ENCODE measurements at regions not wholly inside any gene's neighbourhood (a gene's known extent, or its start where the extent isn't known, plus 50 kb on each side); places are given as distances from the start of the nearest gene placed in this dataset.

DNA sequence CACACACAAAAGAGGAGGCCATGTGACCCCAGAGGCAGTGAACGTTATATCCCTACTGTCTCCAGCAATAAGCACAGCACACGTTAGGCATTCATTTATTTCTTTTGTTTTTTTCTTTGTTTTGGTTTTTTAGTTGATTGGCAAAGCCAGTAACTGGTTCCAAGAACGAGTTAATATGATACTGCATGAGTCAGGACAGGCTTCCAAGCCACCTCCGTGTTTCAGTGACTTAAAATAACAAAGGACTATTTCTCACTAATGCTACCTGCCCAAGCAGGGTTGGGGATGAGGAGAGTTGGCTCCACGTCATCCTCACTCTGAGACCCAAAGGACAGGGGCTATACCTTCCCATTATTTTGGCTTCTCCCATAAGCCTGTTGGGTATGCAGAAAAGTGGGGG, 130.5 kb downstream of the ST8SIA2 start:
- TF ChIP-seq, protein P1, sequence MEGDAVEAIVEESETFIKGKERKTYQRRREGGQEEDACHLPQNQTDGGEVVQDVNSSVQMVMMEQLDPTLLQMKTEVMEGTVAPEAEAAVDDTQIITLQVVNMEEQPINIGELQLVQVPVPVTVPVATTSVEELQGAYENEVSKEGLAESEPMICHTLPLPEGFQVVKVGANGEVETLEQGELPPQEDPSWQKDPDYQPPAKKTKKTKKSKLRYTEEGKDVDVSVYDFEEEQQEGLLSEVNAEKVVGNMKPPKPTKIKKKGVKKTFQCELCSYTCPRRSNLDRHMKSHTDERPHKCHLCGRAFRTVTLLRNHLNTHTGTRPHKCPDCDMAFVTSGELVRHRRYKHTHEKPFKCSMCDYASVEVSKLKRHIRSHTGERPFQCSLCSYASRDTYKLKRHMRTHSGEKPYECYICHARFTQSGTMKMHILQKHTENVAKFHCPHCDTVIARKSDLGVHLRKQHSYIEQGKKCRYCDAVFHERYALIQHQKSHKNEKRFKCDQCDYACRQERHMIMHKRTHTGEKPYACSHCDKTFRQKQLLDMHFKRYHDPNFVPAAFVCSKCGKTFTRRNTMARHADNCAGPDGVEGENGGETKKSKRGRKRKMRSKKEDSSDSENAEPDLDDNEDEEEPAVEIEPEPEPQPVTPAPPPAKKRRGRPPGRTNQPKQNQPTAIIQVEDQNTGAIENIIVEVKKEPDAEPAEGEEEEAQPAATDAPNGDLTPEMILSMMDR (IDR thresholded peaks at IDR 0.05), result no peak
- TF ChIP-seq POLR2AphosphoS5 (IDR thresholded peaks at IDR 0.05) (no peak), POLR2A (IDR thresholded peaks at IDR 0.05) (no peak), EP300 (IDR thresholded peaks at IDR 0.05; ENCODE audit: low read depth) (no peak)
- intact Hi-C loops (cut with DNase I; ENCODE audit: low total_unique reads), result loop anchor here (1.0 to 10.0 kb wide), 2 partner anchors 41 to 191 kb away; no protein-coding TSS in a partner anchor
- WGBS, 2 donors (ENCODE audit: low coverage in 1 of 2), result 65 to 71% methylated on average over 5 of the region's 5 CpGs

DNA sequence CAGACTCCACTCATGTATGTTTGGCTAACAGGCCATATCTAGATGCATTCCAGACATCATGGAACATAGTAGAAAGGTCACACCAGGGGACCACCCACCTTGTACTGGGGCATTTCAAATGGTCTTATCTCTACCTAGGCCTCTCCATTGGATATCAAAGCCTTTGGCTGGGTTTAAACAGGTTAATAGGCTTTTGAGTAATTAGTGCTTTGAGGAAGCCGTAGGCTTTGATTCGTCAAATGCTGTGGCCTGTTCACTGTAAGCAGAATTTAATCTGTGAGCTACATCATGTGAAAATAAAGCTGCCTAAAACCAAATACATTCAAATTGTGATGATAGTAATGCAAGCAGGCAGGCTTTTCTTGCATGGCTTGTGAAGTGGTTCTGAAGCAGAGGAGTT, 129.5 kb downstream of the ST8SIA2 start:
- H3K36me3 ChIP-seq, result no peaks in the 10 kb centered on the region
- H3K27ac ChIP-seq, result no peak overlapping the region
- H3K9me3 ChIP-seq, result no peaks in the 10 kb centered on the region
- WGBS, 2 donors (ENCODE audit: low coverage in 1 of 2), result 87 to 100% methylated on average over 2 of the region's 2 CpGs
- TF ChIP-seq EP300 (IDR thresholded peaks at IDR 0.05; ENCODE audit: low read depth), result no peak
- TF ChIP-seq POLR2AphosphoS5 (IDR thresholded peaks at IDR 0.05), result no peak
- no peak for TF ChIP-seq POLR2A (IDR thresholded peaks at IDR 0.05)
- TF ChIP-seq, protein P1 (IDR thresholded peaks at IDR 0.05), result no peak
- no peaks in the 10 kb centered on the region for H3K4me1 ChIP-seq
- no peak overlapping the region for H3K4me3 ChIP-seq
- in situ Hi-C loops (cut with MboI; ENCODE audit: low pct_ligation_motif_present in 1 of 4, low pct_unique_long_range_greater_than_20kb in 1 of 4, low sequenced_read_pairs in 3 of 4) (loop anchor here (10.0 to 25.0 kb wide), 4 partner anchors 162 to 192 kb away; no protein-coding TSS in a partner anchor), intact Hi-C loops (cut with DNase I; ENCODE audit: low total_unique reads) (loop anchor here (10.0 kb wide), 1 partner anchor 192 kb away; no protein-coding TSS in a partner anchor)
- DNase-seq, result no peak
- H3K27me3 ChIP-seq, result no peaks in the 10 kb centered on the region

More for the DNA sequence above, 130.5 kb downstream of the ST8SIA2 start:
- Histone ChIP-seq H3K9me3 (no peaks in the 10 kb centered on the region), H3K27ac (no peak overlapping the region), H3K4me3 (no peak overlapping the region), H3K36me3 (no peaks in the 10 kb centered on the region), H3K27me3 (no peaks in the 10 kb centered on the region), H3K4me1 (no peaks in the 10 kb centered on the region)
- DNase-seq, result no peak
- in situ Hi-C loops (cut with MboI; ENCODE audit: low pct_ligation_motif_present in 1 of 4, low pct_unique_long_range_greater_than_20kb in 1 of 4, low sequenced_read_pairs in 3 of 4), result loop anchor here (10.0 to 25.0 kb wide), 4 partner anchors 161 to 191 kb away; no protein-coding TSS in a partner anchor

DNA sequence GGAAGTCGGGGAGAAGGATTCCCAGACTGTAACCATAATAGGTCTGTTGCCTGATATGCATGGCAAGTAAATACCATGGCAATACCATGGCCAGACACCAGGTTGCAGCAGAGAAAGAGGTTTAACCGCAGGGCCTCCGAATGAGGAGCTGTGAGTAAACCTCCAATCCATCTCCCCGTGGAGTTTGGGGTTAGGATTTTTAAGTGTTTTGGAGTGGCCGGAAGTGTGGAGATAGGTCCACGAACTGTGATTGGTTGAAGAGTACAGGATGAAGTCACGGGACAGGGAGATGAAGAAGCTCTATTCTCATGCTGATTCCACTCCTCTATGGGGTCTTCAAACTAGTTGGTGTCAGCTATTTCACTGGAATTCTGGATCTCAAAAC, 127.9 kb downstream of the ST8SIA2 start:
- intact Hi-C loops (cut with DNase I; ENCODE audit: low total_unique reads) (loop anchor here (10.0 kb wide), 1 partner anchor 193 kb away; no protein-coding TSS in a partner anchor), in situ Hi-C loops (cut with MboI; ENCODE audit: low pct_ligation_motif_present in 1 of 4, low pct_unique_long_range_greater_than_20kb in 1 of 4, low sequenced_read_pairs in 3 of 4) (loop anchor here (10.0 to 25.0 kb wide), 4 partner anchors 163 to 193 kb away; no protein-coding TSS in a partner anchor)
- no peaks in the 10 kb centered on the region for H3K36me3 ChIP-seq

DNA sequence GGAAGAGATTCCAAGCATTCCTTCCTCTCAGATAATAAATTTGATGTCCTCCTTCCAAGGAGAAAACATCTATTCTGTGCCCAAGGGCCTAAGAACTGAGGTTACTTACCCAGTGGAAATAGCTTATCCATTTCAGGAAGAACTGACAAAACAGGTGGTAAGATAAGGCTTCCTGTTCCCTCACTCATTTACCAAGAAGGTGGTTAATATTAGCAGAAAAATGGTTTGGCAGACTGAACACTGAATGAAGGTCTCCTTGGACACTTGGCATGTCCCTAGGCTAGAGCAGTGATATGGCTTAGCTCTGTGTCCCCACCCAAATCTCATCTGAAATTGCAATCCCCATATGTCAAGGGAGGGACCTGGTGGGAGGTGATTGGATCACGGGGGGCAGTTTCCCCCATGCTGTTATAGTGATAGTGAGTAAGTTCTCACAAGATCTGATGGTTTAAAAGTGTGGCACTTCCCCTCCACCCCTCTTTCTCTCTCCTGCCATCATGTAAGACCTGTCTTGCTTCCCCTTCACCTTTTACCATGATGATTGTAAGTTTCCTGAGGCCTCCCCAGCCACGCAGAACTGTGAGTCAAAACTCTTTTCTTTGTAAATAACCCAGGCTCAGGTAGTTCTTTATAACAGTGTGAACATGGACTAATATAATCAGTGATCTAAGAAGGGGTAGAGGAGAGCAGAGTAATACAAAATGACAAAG, 127.4 kb downstream of the ST8SIA2 start:
- no peaks in the 10 kb centered on the region for H3K27me3 ChIP-seq
- intact Hi-C loops (cut with DNase I; ENCODE audit: low total_unique reads) (loop anchor here (10.0 kb wide), 1 partner anchor 194 kb away; no protein-coding TSS in a partner anchor), in situ Hi-C loops (cut with MboI; ENCODE audit: low pct_ligation_motif_present in 1 of 4, low pct_unique_long_range_greater_than_20kb in 1 of 4, low sequenced_read_pairs in 3 of 4) (loop anchor here (10.0 to 25.0 kb wide), 4 partner anchors 164 to 194 kb away; no protein-coding TSS in a partner anchor)
- H3K9me3 ChIP-seq, result no peaks in the 10 kb centered on the region
- no peaks in the 10 kb centered on the region for H3K36me3 ChIP-seq
- 82 to 100% methylated on average over 2 of the region's 2 CpGs for WGBS, 2 donors (ENCODE audit: low coverage in 1 of 2)
- H3K27ac ChIP-seq, result no peak overlapping the region
- DNase-seq, result no peak
- H3K4me3 ChIP-seq, result no peak overlapping the region
- TF ChIP-seq EP300 (IDR thresholded peaks at IDR 0.05; ENCODE audit: low read depth) (no peak), POLR2AphosphoS5 (IDR thresholded peaks at IDR 0.05) (no peak), POLR2A (IDR thresholded peaks at IDR 0.05) (no peak)
- TF ChIP-seq, protein P1 (IDR thresholded peaks at IDR 0.05), result no peak
- no peaks in the 10 kb centered on the region for H3K4me1 ChIP-seq

More for the DNA sequence above, 127.9 kb downstream of the ST8SIA2 start:
- H3K9me3 ChIP-seq, result no peaks in the 10 kb centered on the region
- TF ChIP-seq POLR2AphosphoS5 (IDR thresholded peaks at IDR 0.05), result no peak
- TF ChIP-seq, protein P1 (IDR thresholded peaks at IDR 0.05), result peak; percentile 64 to 82 (median 76)
- WGBS, 2 donors (ENCODE audit: low coverage in 1 of 2), result 7 to 8% methylated on average over 5 to 7 of the region's 7 CpGs
- H3K27me3 ChIP-seq, result no peaks in the 10 kb centered on the region
- no peak overlapping the region for H3K27ac ChIP-seq
- H3K4me1 ChIP-seq, result no peaks in the 10 kb centered on the region
- peak; percentile 77 for DNase-seq
- H3K4me3 ChIP-seq, result no peak overlapping the region
